HuH-7 (cell line): ENCODE measurements at regions not wholly inside any gene's neighbourhood (a gene's known extent, or its start where the extent isn't known, plus 50 kb on each side); places are given as distances from the start of the nearest gene placed in this dataset.

Experiments
- DNase-seq: peaks from one replicate; pipeline ENCODE4 v3.0.0; 2011; ENCODE audit warnings: low spot score

DNA sequence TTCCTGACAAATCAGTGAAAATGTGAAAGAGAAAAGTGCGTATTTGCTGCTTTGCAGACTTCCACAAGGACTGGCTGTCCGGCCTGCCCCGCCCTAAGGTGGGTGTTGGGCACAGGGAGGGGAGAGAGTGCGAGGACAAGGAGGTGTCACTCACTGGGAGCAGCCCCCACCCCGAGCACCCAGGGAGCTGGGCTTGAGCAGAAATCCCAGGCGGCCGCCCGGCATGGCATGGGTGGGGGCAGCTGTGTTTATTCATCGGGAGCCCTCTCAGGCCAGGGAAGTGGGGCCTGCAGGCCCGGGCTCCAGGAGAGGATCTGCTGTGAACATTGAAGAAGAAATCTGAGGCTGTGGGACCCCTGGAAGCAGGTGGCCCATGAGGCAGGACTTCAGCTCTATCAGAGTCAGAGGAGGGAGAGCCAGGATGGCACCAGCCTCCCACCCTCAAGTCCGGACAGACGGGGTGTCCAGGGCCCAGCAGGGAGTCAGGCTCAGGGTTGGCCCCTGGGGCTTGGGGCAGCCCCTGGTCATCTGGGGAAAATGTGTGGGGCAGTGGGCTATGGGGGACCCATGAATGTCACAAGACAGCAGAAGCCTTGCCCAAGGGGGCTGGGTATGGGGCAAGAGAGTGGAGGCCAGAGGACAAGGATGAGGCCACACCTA, 164.4 kb upstream of the PPP2R2D start:
- DNase-seq: no peak

GRCh38 chr10:131737543-131738395, 163.0 kb upstream of the PPP2R2D start:
- no peak for DNase-seq

DNA sequence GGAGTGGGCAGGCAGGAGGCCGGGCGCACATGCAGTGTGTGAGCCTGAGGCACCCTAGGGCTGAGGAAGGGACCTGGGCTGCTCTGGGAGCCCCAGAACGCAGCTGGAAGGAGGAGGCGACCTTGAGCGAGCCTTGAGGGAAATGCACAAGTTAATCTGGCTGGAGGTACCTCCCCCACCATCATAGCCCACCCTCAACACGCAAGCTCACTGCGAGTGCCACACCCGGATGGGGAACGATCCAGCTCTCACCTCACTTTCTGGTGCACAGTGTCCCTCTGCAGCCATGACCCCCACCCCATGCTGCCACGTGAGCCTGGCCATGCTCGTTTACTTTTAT, 162.4 kb upstream of the PPP2R2D start:
- DNase-seq: no peak

GRCh38 chr10:131739206-131739605, 161.6 kb upstream of the PPP2R2D start:
- DNase-seq: no peak

- no peak for DNase-seq
These were observed 158.3 kb upstream of the PPP2R2D start for GRCh38 chr10:131742500-131742951.

GRCh38 chr10:131743190-131744151, 157.3 kb upstream of the PPP2R2D start:
- DNase-seq: no peak

- DNase-seq: no peak
These were observed 156.5 kb upstream of the PPP2R2D start for GRCh38 chr10:131744346-131744745.

GRCh38 chr10:131745591-131745990, 155.2 kb upstream of the PPP2R2D start:
- DNase-seq: no peak

- DNase-seq: no peak
These were observed 154.5 kb upstream of the PPP2R2D start for GRCh38 chr10:131746241-131746711.

DNA sequence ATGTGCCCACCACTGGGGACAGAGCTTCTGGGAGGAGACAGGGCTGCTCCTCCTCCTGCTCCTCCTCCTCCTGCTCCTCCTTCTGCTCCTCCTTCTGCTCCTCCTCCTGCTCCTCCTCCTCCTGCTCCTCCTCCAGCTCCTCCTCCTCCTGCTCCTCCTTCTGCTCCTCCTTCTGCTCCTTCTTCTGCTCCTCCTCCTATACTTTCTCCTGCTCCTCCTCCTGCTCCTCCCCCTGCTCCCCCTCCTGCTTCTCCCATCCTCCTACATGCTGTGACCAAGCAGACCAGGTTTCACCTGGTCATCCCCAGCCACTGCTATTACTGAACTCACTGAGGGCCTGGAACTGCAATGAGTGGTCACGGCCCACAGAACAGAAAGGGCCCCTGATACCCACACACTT, 154.0 kb upstream of the PPP2R2D start:
- no peak for DNase-seq

- DNase-seq: no peak
These were observed 153.6 kb upstream of the PPP2R2D start for GRCh38 chr10:131747251-131747650.

- no peak for DNase-seq
These were observed 153.0 kb upstream of the PPP2R2D start for GRCh38 chr10:131747791-131748190.

DNA sequence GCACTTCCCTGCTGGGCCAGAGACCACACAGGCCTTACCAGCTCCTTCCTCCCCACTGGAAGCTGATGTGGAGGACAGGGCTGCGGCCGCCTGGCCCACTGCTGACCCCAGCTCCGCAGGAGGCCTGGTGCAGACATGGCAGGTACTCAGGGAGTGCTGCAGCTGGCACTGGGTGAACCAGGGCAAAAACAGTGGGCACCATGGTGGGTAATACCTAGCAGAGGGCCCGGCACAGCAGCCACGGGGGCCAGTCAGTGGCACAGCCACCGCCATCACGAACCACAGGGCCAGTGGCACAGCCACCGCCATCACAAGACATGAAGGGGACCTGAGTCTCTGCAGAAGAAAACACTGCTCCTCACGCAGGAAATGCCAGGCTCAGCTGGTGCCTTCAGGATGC, 152.6 kb upstream of the PPP2R2D start:
- DNase-seq: no peak

DNA sequence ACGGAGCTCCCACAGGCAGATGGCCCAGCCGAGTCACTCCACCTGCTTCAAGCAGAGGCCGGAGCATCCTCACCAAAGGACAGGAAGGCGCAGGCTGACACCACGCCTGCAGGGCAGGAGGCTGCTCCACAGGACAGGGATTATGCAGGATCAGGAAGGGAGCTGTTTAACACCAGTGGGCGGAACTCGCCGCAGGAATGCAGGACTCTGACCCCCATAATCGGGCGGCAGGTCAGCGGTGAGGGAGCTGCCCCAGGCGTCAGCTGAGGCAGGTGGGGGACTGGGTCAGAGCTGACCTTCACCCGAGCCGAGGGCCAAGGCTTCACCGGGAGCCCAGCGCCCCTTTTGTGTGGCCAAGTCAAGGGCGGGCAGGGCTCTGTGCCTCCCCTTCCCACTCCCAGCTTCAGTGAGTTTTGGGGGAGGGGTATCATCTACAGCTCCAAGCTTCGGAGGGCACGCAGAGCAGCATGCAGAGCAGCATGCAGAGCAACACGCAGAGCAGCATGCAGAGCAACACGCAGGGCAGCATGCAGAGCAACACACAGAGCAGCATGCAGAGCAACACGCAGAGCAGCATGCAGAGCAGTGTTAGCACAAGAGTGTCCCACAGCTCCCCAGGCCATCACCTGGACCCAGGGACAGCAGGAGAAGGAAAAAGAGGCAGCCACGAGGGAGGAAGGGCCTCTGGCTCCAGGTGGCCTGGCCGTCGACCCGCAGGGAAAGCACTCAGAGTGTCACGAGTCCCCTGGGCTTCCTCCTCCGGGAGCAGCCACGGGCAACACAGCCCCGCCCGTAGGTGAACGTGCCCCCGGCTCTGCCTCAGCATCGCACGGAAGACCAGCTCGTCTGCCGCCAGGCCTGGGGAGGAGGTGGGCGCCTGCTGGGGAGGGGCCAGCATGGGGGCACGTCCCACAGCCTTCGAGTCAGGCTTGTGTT, 151.7 kb upstream of the PPP2R2D start:
- DNase-seq: peak; percentile 52

DNA sequence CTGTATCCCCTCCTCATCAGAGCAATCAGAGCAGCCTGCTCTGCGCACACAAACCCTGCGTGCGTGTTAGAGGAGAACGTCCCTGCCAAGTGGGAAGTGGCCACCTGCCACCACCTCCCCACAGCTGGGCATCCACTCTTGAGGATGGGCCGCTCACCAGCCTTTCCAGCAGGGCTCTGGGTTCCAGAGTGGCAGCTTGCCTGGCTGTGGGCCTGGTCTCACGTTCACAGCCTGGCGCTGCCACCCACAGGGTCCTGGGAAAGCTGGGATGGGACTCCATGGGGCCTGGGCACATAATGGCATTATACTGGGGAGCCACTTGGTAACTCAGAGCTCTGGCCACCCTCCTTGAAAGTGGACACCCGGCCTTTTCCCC, 151.1 kb upstream of the PPP2R2D start:
- no peak for DNase-seq

GRCh38 chr10:131750171-131750895, 150.5 kb upstream of the PPP2R2D start:
- DNase-seq: no peak

GRCh38 chr10:131750973-131751826, 149.6 kb upstream of the PPP2R2D start:
- DNase-seq: no peak

DNA sequence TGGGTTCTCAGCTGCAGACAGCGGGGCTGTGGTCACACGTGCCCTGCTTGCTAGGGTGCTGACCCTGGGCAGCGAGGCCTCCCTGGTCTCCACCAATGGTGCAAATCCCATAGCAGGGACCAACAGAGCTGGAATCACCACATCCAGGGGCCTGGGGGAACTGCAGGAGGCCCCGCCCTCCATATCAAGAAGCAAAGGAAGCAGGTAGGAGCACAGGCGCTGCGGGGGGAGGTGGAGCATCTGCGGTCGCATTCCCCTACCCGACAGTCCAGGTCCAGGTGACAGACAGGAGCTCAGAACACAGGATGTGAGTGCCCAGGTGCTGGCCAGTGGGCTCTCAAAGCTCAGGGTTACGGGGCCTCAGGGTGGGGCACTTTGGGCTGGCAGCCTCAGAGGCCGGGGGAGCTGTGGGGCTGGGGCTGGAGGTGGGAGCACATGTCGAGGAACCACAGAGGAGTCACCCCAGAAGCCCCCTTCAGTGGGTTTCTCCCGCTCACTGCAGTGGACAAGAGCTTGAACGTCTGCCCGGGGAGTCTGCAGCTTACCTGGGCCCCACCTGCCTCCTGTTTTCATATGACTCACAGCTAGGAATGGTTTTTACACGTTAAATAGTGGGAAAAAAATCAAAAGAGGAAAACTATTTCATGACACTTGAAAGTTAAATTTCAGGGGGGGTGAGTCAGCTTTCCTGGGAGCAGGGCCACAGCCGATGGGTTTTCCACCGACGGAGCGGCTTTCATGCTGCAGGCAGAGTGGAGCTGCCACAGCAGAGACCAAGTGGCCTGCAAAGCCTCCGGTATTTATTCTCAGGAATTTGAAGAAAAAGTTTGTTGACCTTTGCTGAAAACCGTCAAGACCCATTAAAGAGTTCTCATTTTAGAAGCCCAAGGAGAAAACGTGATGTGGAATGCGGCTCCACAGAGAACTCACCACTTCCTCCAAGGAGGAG, 148.7 kb upstream of the PPP2R2D start:
- DNase-seq: no peak
